ENCODE measurements at regions not wholly inside any gene's neighbourhood (a gene's known extent, or its start where the extent isn't known, plus 50 kb on each side); places are given as distances from the start of the nearest gene placed in this dataset.

DNA sequence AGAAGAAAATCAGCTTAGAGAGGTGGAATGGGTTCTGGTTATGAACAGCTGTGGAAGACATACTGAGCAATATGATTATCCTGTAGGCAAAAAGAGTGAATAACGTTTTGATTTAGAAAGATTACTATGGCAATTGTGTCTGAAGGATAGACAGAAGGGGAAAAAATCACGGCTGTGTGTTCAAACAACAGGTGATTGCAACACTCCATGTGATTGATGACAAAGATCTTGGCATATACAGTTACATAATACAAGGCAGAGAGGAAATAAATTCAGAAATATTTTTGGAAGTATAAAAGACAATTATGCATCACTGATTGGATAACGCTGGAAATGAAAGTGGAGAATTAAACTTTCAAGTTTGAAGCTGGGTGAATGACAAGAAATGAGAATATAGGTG lies 58.5 kb upstream of the KCNJ3 start:
- in situ Hi-C loops (cut with HindIII; ENCODE audit: low pct_unique_long_range_greater_than_20kb, low sequenced_read_pairs) = no loop called here
- no peak for DNase-seq (ENCODE audit: low read depth, low spot score)

Small RNA genes lying in the stretch of these regions (small RNA-seq; reads per million reads assigned to genes)
- gene RNA5SP107 = 0 to 0.05 reads per million in 2 experiments

Measured in SK-MEL-5 (cell line).